Adrenal gland (tissue), 5 donors: ENCODE measurements at regions not wholly inside any gene's neighbourhood (a gene's known extent, or its start where the extent isn't known, plus 50 kb on each side); places are given as distances from the start of the nearest gene placed in this dataset.

ENCODE experiments used
- POLR2A ChIP-seq, 2 donors: fragments of 450-650 bp; IDR thresholded peaks; one replicate each; pipeline ENCODE4 v1.6.1; 2017; ENCODE audit warnings: antibody characterized with exemption in 2 of 2, mild to moderate bottlenecking in 2 of 2, moderate library complexity in 1 of 2
- TF ChIP-seq, protein P1 (sequence below), 6 experiments: fragments of 450-650 bp in 4 of 6; fragments of 200-600 bp in 2 of 6; sonication (generic) in 1 of 6; IDR thresholded peaks; 1 replicate in 5 of 6; 2 replicates in 1 of 6; pipeline versions ENCODE4 v1.5.1 to v1.8.0; 2016 to 2021; ENCODE audit warnings: antibody characterized with exemption in 6 of 6, mild to moderate bottlenecking in 2 of 6, moderate library complexity in 1 of 6
- donor health status: DM: no; HTN: no; CAD: no.

DNA sequence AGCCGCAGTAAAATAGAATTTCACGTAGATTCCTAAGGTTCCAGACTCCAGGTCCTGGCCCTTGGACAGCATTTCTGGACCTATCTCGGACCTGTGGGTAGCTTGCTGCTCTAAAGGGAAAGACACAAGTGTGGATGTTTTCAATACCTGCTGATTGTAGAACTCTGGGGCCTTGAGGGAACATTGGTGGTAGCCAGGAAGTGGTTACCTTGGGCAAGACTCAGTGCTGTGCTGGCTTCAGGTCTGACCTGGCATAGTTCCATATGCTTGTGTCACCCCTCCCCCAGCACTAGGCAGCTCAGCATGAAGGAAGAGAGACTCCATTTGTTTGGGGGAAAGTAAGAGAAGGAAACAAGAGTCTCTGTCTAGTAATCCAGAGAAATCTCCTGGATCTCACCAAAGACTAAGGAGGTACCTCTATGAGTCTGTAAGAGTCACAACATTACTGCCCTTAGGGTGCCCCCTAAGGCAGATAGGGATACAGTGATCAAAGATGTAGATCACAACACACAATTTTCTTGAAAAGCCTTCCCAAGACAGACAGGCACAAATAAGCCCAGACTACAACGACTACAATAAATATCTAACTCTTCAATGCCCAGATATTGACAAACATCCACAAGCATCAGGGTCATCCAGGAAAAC is 398.8 kb downstream of the TGFB2 start:
- TF ChIP-seq, protein P1, sequence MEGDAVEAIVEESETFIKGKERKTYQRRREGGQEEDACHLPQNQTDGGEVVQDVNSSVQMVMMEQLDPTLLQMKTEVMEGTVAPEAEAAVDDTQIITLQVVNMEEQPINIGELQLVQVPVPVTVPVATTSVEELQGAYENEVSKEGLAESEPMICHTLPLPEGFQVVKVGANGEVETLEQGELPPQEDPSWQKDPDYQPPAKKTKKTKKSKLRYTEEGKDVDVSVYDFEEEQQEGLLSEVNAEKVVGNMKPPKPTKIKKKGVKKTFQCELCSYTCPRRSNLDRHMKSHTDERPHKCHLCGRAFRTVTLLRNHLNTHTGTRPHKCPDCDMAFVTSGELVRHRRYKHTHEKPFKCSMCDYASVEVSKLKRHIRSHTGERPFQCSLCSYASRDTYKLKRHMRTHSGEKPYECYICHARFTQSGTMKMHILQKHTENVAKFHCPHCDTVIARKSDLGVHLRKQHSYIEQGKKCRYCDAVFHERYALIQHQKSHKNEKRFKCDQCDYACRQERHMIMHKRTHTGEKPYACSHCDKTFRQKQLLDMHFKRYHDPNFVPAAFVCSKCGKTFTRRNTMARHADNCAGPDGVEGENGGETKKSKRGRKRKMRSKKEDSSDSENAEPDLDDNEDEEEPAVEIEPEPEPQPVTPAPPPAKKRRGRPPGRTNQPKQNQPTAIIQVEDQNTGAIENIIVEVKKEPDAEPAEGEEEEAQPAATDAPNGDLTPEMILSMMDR (IDR thresholded peaks at IDR 0.05), result no peak
- TF ChIP-seq POLR2A (IDR thresholded peaks at IDR 0.05), result no peak
